SU-DHL-6 (cell line): ENCODE measurements at regions not wholly inside any gene's neighbourhood (a gene's known extent, or its start where the extent isn't known, plus 50 kb on each side); places are given as distances from the start of the nearest gene placed in this dataset.
"Not testable (repeated sequence)": the region's sequence is repeated elsewhere in the genome, so short reads cannot be mapped to it uniquely, and the experiment has no call there.

ENCODE experiments used
- H2AFZ ChIP-seq: fragments of 200-600 bp; sonication (generic); 2 replicates; pipeline ENCODE4 v1.6.1; 2014; ENCODE audit warnings: low read depth, mild to moderate bottlenecking, moderate library complexity, mixed read lengths, antibody characterized with exemption, low read length; ENCODE audit not compliant: severe bottlenecking
- H3F3A ChIP-seq: fragments of 200-600 bp; shearing (Covaris generic); 2 replicates; pipeline ENCODE4 v1.6.0; 2016; ENCODE audit warnings: antibody characterized with exemption, mild to moderate bottlenecking; ENCODE audit not compliant: insufficient read depth
- H3K27ac ChIP-seq: fragments of 200-600 bp; sonication (generic); 2 replicates; pipeline ENCODE4 v1.5.1; 2016; ENCODE audit warnings: low read depth, mild to moderate bottlenecking, low read length, moderate library complexity, mixed read lengths
- H3K27me3 ChIP-seq: fragments of 200-600 bp; sonication (generic), shearing (Covaris generic); 2 replicates; pipeline ENCODE4 v1.6.0; 2014; ENCODE audit warnings: mild to moderate bottlenecking, low read length
- H3K36me3 ChIP-seq: fragments of 200-600 bp; sonication (generic); 2 replicates; pipeline ENCODE4 v1.6.1; 2014; ENCODE audit warnings: mild to moderate bottlenecking, low read length, mixed read lengths
- H3K4me2 ChIP-seq: fragments of 300-600, 200-600 bp; shearing (Covaris generic), sonication (generic); 2 replicates; pipeline ENCODE4 v1.6.0; 2014; ENCODE audit warnings: low read length, low read depth, mild to moderate bottlenecking; ENCODE audit not compliant: poor library complexity, severe bottlenecking
- H3K4me3 ChIP-seq: fragments of 200-600 bp; sonication (generic); 2 replicates; pipeline ENCODE4 v1.5.1; 2014; ENCODE audit warnings: antibody characterized with exemption, low read length, mild to moderate bottlenecking, mixed read lengths; ENCODE audit not compliant: insufficient read depth, poor library complexity, severe bottlenecking
- H3K79me2 ChIP-seq: fragments of 200-600 bp; sonication (generic); 2 replicates; pipeline ENCODE4 v1.6.1; 2014; ENCODE audit warnings: mild to moderate bottlenecking, low read length, moderate library complexity; ENCODE audit not compliant: insufficient read depth
- H3K9ac ChIP-seq: fragments of 200-600 bp; sonication (generic); 2 replicates; pipeline ENCODE4 v1.7.0; 2014; ENCODE audit warnings: mild to moderate bottlenecking, low read length
- H3K9me2 ChIP-seq: fragments of 200-600 bp; sonication (generic); replicated peaks from 2 replicates; pipeline ENCODE4 v1.6.1; 2014; ENCODE audit warnings: low read length; ENCODE audit not compliant: insufficient read depth
- H3K9me3 ChIP-seq: fragments of 200-600 bp; sonication (generic); 2 replicates; pipeline ENCODE4 v1.6.1; 2014; ENCODE audit warnings: low read length, mixed read lengths; ENCODE audit not compliant: insufficient read depth
- H4K20me1 ChIP-seq: fragments of 200-600 bp; sonication (generic); 2 replicates; pipeline ENCODE4 v1.6.1; 2014; ENCODE audit warnings: low read depth, mild to moderate bottlenecking, antibody characterized with exemption, low read length, moderate library complexity, mixed read lengths
- EZH2phosphoT487 ChIP-seq: fragments of 200-600 bp; sonication (generic), shearing (Covaris generic); conservative IDR thresholded peaks from 2 replicates; pipeline ENCODE4 v1.6.1; 2018; ENCODE audit warnings: mild to moderate bottlenecking, antibody characterized with exemption, low read length, moderate library complexity, mixed read lengths
- TF ChIP-seq, protein P1 (sequence below): fragments of 200-600 bp; sonication (generic); IDR thresholded peaks from one replicate; pipeline ENCODE4 v1.5.1; 2017; ENCODE audit warnings: antibody characterized with exemption, mild to moderate bottlenecking, low read length, moderate library complexity; ENCODE audit not compliant: insufficient read depth, poor library complexity, severe bottlenecking

DNA sequence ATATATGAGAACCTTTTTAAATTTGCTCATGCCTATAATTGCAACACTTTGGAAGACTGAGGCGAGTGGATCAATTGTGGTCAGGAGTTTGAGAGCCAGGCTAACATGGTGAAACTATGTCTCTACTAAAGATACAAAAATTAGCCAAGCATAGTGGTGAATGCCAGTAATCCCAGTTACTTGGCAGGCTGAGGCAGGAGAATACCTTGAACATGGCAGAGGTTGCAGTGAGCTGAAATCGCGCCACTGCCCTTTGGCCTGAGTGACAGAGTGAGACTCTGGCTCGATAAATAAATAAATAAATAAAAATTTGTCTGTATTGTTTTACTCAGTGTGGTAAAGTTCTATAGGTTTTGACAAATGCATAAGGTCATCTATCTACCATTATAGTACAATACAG, 218.2 kb downstream of the ZC4H2 start:
- TF ChIP-seq EZH2phosphoT487, result no peak
- TF ChIP-seq, protein P1, sequence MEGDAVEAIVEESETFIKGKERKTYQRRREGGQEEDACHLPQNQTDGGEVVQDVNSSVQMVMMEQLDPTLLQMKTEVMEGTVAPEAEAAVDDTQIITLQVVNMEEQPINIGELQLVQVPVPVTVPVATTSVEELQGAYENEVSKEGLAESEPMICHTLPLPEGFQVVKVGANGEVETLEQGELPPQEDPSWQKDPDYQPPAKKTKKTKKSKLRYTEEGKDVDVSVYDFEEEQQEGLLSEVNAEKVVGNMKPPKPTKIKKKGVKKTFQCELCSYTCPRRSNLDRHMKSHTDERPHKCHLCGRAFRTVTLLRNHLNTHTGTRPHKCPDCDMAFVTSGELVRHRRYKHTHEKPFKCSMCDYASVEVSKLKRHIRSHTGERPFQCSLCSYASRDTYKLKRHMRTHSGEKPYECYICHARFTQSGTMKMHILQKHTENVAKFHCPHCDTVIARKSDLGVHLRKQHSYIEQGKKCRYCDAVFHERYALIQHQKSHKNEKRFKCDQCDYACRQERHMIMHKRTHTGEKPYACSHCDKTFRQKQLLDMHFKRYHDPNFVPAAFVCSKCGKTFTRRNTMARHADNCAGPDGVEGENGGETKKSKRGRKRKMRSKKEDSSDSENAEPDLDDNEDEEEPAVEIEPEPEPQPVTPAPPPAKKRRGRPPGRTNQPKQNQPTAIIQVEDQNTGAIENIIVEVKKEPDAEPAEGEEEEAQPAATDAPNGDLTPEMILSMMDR, result no peak
- no peak overlapping the region for H3K27ac ChIP-seq
- no peaks in the 10 kb centered on the region for H3F3A ChIP-seq
- no peak overlapping the region for H2AFZ ChIP-seq
- H3K79me2 ChIP-seq, result no peaks in the 10 kb centered on the region
- H3K4me2 ChIP-seq, result no peak overlapping the region
- H3K9me2 ChIP-seq, result no peaks in the 10 kb centered on the region
- no peak overlapping the region for H3K9ac ChIP-seq
- H3K36me3 ChIP-seq, result no peaks in the 10 kb centered on the region
- no peaks in the 10 kb centered on the region for H3K9me3 ChIP-seq
- no peaks in the 10 kb centered on the region for H4K20me1 ChIP-seq
- H3K27me3 ChIP-seq, result no peaks in the 10 kb centered on the region
- no peak overlapping the region for H3K4me3 ChIP-seq

DNA sequence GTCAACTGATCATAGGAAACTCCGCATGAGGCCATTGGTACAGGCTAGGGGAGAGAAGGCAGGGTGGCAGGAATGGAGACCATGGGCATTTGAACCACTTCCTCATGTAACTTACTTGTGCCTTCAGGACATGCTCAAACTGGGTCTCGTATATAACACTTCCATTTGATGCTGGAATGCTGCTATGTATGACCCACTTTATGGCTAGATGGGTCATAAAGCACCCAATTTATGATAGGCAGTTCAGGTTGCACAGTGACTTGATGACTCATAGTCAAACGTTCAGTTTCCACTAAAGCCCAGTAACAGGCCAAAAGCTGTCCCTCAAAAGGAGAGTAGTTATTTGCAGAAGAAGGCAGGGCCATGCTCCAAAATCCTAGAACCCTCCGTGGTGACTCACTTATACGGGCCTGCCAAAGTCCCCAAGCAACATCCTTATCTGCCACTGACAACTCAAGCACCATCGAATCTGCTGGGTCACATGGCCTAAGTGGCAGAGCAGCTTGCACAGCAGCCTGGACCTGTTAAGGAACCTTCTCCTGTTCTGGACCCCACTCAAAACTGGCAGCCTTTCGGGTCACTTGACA, 236.4 kb downstream of the ZC4H2 start:
- Histone ChIP-seq H3K9me2 (no peaks in the 10 kb centered on the region), H3K4me2 (no peak overlapping the region), H3K27ac (no peak overlapping the region), H3K9me3 (no peaks in the 10 kb centered on the region), H3K27me3 (no peaks in the 10 kb centered on the region), H3K4me3 (no peak overlapping the region), H3F3A (no peaks in the 10 kb centered on the region), H3K79me2 (no peaks in the 10 kb centered on the region), H4K20me1 (no peaks in the 10 kb centered on the region), H2AFZ (no peak overlapping the region), H3K36me3 (no peaks in the 10 kb centered on the region), H3K9ac (no peak overlapping the region)
- TF ChIP-seq EZH2phosphoT487, result no peak
- TF ChIP-seq, protein P1, result no peak

GRCh38 chrX:64698317-64698716, 277.9 kb downstream of the ZC4H2 start:
- no peaks in the 10 kb centered on the region for H3F3A ChIP-seq
- H3K9me2 ChIP-seq, result no peaks in the 10 kb centered on the region
- no peaks in the 10 kb centered on the region for H3K9me3 ChIP-seq
- H3K27me3 ChIP-seq, result no peaks in the 10 kb centered on the region
- no peak overlapping the region for H3K9ac ChIP-seq
- no peak overlapping the region for H3K4me2 ChIP-seq
- H3K27ac ChIP-seq, result no peak overlapping the region
- no peaks in the 10 kb centered on the region for H4K20me1 ChIP-seq
- TF ChIP-seq, protein P1, result no peak
- TF ChIP-seq EZH2phosphoT487, result no peak
- H3K79me2 ChIP-seq, result no peaks in the 10 kb centered on the region
- no peaks in the 10 kb centered on the region for H3K36me3 ChIP-seq
- no peak overlapping the region for H2AFZ ChIP-seq
- no peak overlapping the region for H3K4me3 ChIP-seq

- not testable (repeated sequence) for H3K79me2 ChIP-seq, H3K36me3 ChIP-seq
These were observed 280.9 kb downstream of the ZC4H2 start for GRCh38 chrX:64695372-64695771.

More at GRCh38 chrX:64695372-64695771, 280.9 kb downstream of the ZC4H2 start:
- not testable (repeated sequence) for H3K4me3 ChIP-seq, H4K20me1 ChIP-seq, H2AFZ ChIP-seq, H3K9me3 ChIP-seq, H3K27ac ChIP-seq, H3K9me2 ChIP-seq, H3K9ac ChIP-seq, H3K27me3 ChIP-seq, H3F3A ChIP-seq, H3K4me2 ChIP-seq
